ENCODE measurements at regions not wholly inside any gene's neighbourhood (a gene's known extent, or its start where the extent isn't known, plus 50 kb on each side); places are given as distances from the start of the nearest gene placed in this dataset.
"Not testable (repeated sequence)": the region's sequence is repeated elsewhere in the genome, so short reads cannot be mapped to it uniquely, and the experiment has no call there.

GRCh38 chr14:62429683-62430082, 615.6 kb downstream of the KCNH5 start:
- no peak for DNase-seq

DNA sequence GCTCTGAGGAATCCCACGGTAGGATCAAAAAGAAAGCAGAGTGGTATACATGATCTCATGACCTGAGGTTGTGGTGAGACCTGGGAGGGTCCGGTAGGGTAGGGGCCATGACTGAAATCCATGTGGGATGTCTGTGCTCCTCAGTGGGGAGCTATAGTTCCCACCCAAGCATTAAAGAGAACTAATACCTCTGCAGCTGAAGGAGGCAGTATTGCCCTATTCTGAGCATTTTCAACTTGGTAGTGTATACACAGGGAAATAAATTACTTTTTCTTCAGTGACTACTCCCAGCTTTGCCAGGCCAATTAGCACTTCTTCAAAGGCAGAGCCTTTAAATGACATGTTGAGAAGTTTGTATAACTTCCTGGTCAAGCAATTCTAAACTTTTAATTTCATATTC, 613.8 kb downstream of the KCNH5 start:
- DNase-seq: no peak

- no peak for DNase-seq
Measured at GRCh38 chr14:62432955-62433354, 612.3 kb downstream of the KCNH5 start.

DNA sequence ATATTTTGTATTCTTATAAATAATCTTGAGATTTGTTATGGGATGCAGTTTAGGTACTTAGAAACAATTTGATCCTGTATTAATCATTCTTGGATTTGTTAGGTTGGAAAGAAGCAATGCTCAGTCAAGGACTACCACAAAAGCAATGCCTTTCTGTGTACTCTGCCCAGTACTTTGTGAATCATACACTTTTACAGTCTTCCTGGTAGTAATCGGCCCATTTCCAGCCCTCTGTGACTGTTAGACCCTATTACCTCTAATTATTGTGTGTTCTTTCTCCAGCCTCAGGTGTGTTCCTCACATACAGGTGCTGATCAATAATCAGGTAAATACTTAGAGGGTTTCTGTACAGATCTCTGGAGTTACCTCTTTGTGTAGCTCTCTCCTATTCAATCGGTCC, 609.0 kb downstream of the KCNH5 start:
- no peak for DNase-seq

- no peak for DNase-seq
Measured at GRCh38 chr14:62439210-62439609, 606.0 kb downstream of the KCNH5 start.

- DNase-seq: no peak
Measured at GRCh38 chr14:62443796-62444195, 601.5 kb downstream of the KCNH5 start.

- no peak for DNase-seq
Measured at GRCh38 chr14:62445570-62445969, 599.7 kb downstream of the KCNH5 start.

DNA sequence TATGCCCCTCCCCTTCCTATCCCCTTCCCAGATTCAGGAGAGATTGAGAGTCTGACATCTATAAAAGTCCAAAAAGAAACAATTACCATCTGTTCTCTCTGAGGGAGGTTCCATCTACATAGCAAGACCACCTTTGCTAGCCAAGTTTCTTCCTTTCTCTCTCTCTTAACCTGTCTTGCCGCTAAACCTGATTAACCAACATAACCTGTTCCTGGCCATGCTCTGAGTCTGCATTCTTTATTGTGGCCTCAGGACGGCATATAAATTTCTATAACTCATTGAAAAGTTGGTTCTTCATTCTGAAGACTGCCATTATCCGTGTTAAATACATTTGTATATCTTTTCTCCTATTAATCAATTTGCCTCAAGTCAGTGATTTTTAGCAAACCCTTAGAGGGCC, 594.0 kb downstream of the KCNH5 start:
- no peak for DNase-seq

DNA sequence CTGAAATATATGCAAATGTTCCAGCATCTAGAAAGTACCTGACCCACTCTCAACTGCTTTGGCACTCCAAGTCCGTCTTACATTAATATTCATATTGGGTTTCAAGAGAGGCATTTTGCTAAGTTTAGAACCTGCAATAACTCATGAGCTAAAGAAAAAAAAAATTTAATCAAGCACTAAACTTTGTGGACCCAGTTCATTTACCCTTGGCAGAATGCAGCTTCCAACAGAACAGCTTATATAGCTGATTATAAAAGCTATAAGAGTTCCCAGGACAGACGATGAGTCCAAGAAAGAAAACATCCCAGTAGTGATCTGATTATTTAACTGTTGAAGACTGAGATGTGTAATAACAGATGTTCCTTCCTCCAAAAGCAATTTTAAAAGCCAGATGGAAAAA, 592.0 kb downstream of the KCNH5 start:
- DNase-seq: no peak

DNA sequence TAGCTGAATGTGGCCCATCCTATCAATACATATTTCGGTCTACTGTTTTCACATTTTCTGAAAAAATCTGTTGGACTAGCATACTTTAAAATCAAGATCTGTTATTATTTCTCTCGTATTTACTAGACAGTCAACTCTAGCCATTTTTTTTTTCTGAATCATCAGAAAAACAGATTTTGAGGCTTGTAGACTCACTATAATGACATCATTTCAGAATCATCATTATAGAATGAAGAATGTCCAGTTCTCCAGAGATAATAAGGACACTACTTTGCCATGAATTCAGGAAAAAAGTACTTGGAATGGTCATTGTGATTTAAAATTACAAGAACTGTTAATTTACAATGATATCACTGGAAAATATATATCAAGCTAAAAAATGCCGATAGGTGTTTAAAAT, 589.8 kb downstream of the KCNH5 start:
- no peak for DNase-seq

GRCh38 chr14:62462988-62463387, 582.3 kb downstream of the KCNH5 start:
- no peak for DNase-seq

- DNase-seq: no peak
Measured at GRCh38 chr14:62468946-62469345, 576.3 kb downstream of the KCNH5 start.

GRCh38 chr14:62470935-62471334, 574.3 kb downstream of the KCNH5 start:
- no peak for DNase-seq

DNA sequence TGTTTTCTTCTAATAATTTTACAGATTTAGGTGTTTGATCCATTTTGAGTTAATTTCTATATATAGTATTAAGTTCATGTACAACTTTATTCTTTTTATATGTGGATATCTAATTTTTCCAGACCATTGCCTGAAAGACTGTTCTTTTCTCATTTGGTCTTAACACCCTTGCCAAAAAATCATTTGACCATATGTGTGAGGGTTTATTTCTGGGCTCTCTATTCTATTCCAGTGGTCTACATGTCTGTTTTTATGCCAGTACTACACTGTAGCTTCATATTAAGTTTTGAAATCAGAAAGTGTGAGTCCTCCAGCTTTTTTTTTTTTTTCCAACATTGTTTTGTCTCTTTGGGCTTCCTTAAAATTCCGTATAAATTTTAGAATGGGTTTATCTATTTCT, 554.1 kb downstream of the KCNH5 start:
- DNase-seq: no peak

DNA sequence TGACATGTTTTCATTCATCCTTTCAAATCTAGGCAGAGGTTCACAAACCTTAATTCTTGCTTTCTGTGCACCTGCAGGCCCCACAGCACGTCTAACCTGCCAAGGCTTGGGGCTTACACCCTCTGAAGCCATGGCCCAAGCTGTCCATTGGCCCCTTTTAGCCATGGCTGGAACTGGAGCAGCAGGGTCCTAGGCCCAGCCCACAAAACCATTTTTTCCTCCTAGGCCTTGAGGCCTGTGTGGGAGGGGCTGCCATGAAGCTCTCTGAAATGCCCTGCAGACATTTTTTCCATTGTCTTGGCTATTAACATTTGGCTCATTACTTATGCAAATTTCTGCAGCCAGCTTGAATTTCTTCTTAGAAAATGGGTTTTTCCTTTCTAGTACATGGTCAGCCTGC, 547.5 kb downstream of the KCNH5 start:
- no peak for DNase-seq

DNA sequence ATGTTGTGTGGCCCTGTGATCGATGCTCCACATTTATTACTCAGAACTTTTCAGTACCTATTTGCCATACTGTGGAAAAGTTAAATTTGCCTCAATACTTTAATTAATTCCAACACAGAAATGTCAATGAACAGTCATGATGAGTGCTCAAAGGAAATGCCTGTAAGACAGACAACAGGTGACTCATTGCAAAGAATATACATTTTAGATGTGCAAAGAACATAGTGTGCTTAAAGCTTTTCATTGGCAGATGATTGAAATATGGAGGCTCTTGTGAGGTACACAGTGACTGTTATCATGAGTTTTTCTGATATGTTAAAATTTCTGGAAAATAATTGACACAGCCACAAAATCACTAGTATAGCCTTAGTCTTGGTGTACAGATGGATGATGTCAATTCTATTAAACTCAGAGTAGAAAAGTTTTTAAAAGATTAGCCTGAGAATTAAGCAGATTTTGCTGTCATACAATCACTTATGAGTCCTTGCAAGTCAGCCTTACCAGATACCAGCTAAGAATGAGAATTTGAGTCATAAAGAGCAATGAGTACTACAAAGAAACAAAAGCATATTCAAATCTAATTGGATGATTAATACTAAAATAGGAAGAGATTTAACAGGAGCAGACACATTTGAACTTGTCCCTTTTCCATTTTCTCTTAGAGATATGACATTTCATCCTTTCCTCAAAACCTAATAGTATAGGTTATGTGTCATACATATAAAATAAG, 544.1 kb downstream of the KCNH5 start:
- no peak for DNase-seq

DNA sequence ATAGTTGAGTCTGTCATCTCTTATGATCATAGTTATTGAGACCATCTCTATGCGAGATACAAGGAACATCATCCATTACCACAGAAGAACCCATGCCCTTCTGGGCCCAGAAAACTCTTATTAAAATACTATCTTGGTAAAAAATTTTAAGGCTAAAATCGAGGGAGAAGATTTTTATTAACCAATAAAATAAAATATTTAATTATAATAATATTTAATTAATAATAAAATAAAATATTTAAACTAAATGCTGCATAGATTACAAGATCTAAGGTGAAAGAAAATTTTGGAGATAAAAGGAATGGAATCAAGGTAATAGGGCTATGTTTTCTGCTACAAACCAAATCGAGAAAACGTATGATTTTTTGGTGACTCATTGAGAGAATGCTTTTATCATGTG, 540.2 kb downstream of the KCNH5 start:
- DNase-seq: no peak

DNA sequence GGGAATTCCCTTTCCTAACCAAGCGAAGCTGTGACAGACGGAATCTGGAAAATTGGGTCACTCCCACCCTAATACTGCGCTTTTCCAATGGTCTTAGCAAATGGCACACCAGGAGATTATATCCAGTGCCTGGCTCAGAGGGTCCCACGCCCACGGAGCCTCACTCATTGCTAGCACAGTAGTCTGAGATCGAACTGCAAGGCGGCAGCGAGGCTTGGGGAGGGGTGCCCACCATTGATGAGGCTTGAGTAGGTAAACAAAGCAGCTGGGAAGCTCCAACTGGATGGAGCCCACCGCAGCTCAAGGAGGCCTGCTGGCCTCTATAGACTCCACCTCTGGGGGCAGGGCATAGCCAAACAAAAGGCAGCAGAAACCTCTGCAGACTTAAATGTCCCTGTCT, 523.9 kb downstream of the KCNH5 start:
- DNase-seq: not testable (repeated sequence)

GRCh38 chr14:62528296-62528695, 517.0 kb downstream of the KCNH5 start:
- DNase-seq: no peak

- no peak for DNase-seq
Measured at GRCh38 chr14:62532181-62532580, 513.1 kb downstream of the KCNH5 start.

GRCh38 chr14:62546862-62547474, 498.3 kb downstream of the KCNH5 start:
- no peak for DNase-seq

DNA sequence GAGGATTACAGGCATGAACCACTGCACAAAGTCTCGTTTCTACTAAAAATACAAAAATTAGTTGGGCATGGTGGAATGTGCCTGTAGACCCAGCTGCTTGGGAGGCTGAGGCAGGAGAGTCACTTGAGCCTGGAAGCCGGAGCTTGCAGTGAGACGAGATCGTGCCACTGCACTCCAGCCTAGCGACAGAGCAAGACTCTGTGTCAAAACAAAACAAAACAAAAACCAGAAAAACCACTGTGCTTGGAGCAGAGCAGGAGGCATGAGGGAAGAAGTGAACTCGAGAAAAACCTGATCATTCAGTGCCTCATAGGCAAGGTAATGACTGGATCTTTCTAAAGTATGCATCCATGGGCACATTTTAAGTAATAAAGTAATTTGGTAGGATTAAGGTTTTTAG, 487.8 kb downstream of the KCNH5 start:
- no peak for DNase-seq

- DNase-seq: no peak
Measured at GRCh38 chr14:62558451-62558850, 486.8 kb downstream of the KCNH5 start.

- DNase-seq: no peak
Measured at GRCh38 chr14:62585247-62585646, 460.0 kb downstream of the KCNH5 start.

DNA sequence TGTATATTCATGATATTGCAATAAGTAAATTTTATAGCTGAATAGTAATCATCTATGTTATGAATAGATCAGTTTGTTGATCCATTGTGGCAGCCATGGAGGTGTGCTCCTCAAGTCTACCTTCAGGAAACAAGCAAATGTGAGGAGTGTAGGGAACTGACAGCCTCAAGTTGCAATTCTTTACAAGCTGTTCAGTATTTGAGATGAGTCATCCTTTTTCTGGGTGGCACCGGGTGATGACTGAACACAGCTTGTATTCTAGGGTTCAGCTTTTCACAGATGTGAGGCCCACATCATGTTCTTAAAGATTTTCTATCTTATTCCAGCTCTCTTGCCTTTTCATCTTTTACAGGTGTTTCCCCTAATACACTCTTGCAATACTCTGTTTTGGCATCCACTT, 452.4 kb downstream of the KCNH5 start:
- no peak for DNase-seq

Measured in activated CD4-positive, alpha-beta T cell treated with anti-CD3 and anti-CD28 coated beads, Interleukin-2, amount 50 U/mL, for 48 hours (primary cell).